T-cell (primary cell): ENCODE measurements at regions not wholly inside any gene's neighbourhood (a gene's known extent, or its start where the extent isn't known, plus 50 kb on each side); places are given as distances from the start of the nearest gene placed in this dataset.
"Not testable (repeated sequence)": the region's sequence is repeated elsewhere in the genome, so short reads cannot be mapped to it uniquely, and the experiment has no call there.

ENCODE experiments used
- ATAC-seq, 4 experiments: fragments of 200-7000 bp in 3 of 4; fragments of 150-1000 bp in 1 of 4; cut with Tn5 transposase; replicated peaks in 1 of 4; 1 replicate in 3 of 4; 2 replicates in 1 of 4; pipeline ENCODE4 v1.10.0; 2021; ENCODE audit warnings: moderate library complexity in 3 of 4, mild to moderate bottlenecking in 2 of 4, moderate number of reproducible peaks in 1 of 4
- CTCF ChIA-PET, 2 donors: fragments of 300-600 bp; sonication (Branson Sonifier 250); formaldehyde crosslinking; loops; one replicate each; lab custom pipeline; 2022; ENCODE audit warnings: antibody characterized with exemption in 2 of 2; lab: Charles Lee
- POLR2A ChIA-PET, 2 donors: fragments of 300-600 bp; sonication (Branson Sonifier 250); formaldehyde crosslinking; loops; one replicate each; lab custom pipeline; 2022; ENCODE audit warnings: antibody characterized with exemption in 2 of 2; lab: Charles Lee
- DNase-seq, 35 experiments: peaks; one replicate each; pipeline versions ENCODE4 v3.0.0 to v3.0.0-alpha.2; 2013 to 2023
- H3K27ac ChIP-seq: one replicate; pipeline ENCODE4 v1.5.1; 2013; ENCODE audit warnings: low read length
- H3K27me3 ChIP-seq, 2 experiments: replicated peaks in 1 of 2; 1 replicate in 1 of 2; 2 replicates in 1 of 2; pipeline versions ENCODE4 v1.6.1 to v1.7.0; 2013; ENCODE audit warnings: low read length in 1 of 2, mixed read lengths in 1 of 2; ENCODE audit not compliant: control insufficient read depth in 2 of 2, insufficient read depth in 2 of 2; ENCODE audit errors: extremely low read depth in 1 of 2
- H3K36me3 ChIP-seq, 2 donors: 1 replicate in 1 of 2; 2 replicates in 1 of 2; pipeline versions ENCODE4 v1.6.1 to v1.7.0; 2013; ENCODE audit warnings: low read length in 1 of 2; ENCODE audit not compliant: control insufficient read depth in 2 of 2, insufficient read depth in 1 of 2; ENCODE audit errors: extremely low read depth in 1 of 2
- H3K4me1 ChIP-seq, 2 experiments: 1 replicate in 1 of 2; 2 replicates in 1 of 2; pipeline versions ENCODE4 v1.6.1 to v1.7.0; 2013; ENCODE audit warnings: low read length in 2 of 2, mixed read lengths in 1 of 2; ENCODE audit not compliant: insufficient read depth in 2 of 2, control insufficient read depth in 1 of 2; ENCODE audit errors: extremely low read depth in 1 of 2
- H3K4me3 ChIP-seq, 2 donors: 1 replicate in 1 of 2; 2 replicates in 1 of 2; pipeline versions ENCODE4 v1.5.1 to v1.7.0; 2013; ENCODE audit warnings: mild to moderate bottlenecking in 2 of 2, low read length in 1 of 2, moderate library complexity in 1 of 2; ENCODE audit not compliant: control insufficient read depth in 1 of 2; ENCODE audit errors: extremely low read depth in 1 of 2
- H3K9me3 ChIP-seq: 2 replicates; pipeline ENCODE4 v1.7.0; 2013
- H3K27ac Mint-ChIP-seq, 2 donors: one replicate each; pipeline ENCODE4 v1.8.0; 2020 to 2021; ENCODE audit warnings: mild to moderate bottlenecking in 2 of 2, mixed read lengths in 2 of 2
- H3K27me3 Mint-ChIP-seq, 2 donors: one replicate each; pipeline ENCODE4 v1.8.0; 2021 to 2022; ENCODE audit warnings: mixed read lengths in 2 of 2
- H3K36me3 Mint-ChIP-seq: one replicate; pipeline ENCODE4 v1.8.0; 2021; ENCODE audit warnings: mixed read lengths
- H3K4me1 Mint-ChIP-seq, 3 donors: one replicate each; pipeline ENCODE4 v1.8.0; 2020 to 2022; ENCODE audit warnings: mixed read lengths in 3 of 3, mild to moderate bottlenecking in 1 of 3
- H3K4me3 Mint-ChIP-seq, 3 donors: one replicate each; pipeline ENCODE4 v1.8.0; 2020 to 2022; ENCODE audit warnings: mild to moderate bottlenecking in 3 of 3, mixed read lengths in 3 of 3, moderate library complexity in 3 of 3
- H3K9me3 Mint-ChIP-seq, 3 donors: one replicate each; pipeline ENCODE4 v1.8.0; 2020 to 2022; ENCODE audit warnings: mixed read lengths in 3 of 3
- WGBS: methylation state at CpG from one replicate; pipeline ENCODE4 v1.1.5; 2013; ENCODE audit warnings: missing lambda C conversion rate; ENCODE audit not compliant: insufficient coverage; 5-methylcytosine and 5-hydroxymethylcytosine counted together

GRCh38 chr13:56457535-56458190, 683.1 kb upstream of the PRR20A start:
- WGBS = 70% methylated on average over 2 of the region's 7 CpGs
- Histone ChIP-seq H3K27ac (no peak overlapping the region), H3K36me3 (no peaks in the 10 kb centered on the region), H3K9me3 (peaks cover 2% of the 10 kb centered on the region), H3K4me3 (no peak overlapping the region), H3K4me1 (no peaks in the 10 kb centered on the region), H3K27me3 (no peaks in the 10 kb centered on the region)
- no peak overlapping the region for H3K4me3 Mint-ChIP-seq
- no peaks in the 10 kb centered on the region for H3K27me3 Mint-ChIP-seq
- no peaks in the 10 kb centered on the region for H3K36me3 Mint-ChIP-seq
- ChIA-PET CTCF (no interaction called here), POLR2A (no interaction called here)
- H3K9me3 Mint-ChIP-seq = peaks cover 11 to 33% (median 14%) of the 10 kb centered on the region in 3 donors
- no peak overlapping the region for H3K27ac Mint-ChIP-seq
- DNase-seq = no peak
- ATAC-seq = no peak
- H3K4me1 Mint-ChIP-seq = no peaks in the 10 kb centered on the region

- Histone ChIP-seq H3K9me3 (peaks cover 2% of the 10 kb centered on the region), H3K4me3 (no peak overlapping the region), H3K27me3 (no peaks in the 10 kb centered on the region), H3K36me3 (no peaks in the 10 kb centered on the region), H3K27ac (no peak overlapping the region), H3K4me1 (no peaks in the 10 kb centered on the region)
- H3K27ac Mint-ChIP-seq = no peak overlapping the region
- POLR2A ChIA-PET = no interaction called here
- no peaks in the 10 kb centered on the region for H3K4me1 Mint-ChIP-seq
- CTCF ChIA-PET = no interaction called here
- H3K36me3 Mint-ChIP-seq = no peaks in the 10 kb centered on the region
- DNase-seq = no peak
- no peak for ATAC-seq
- H3K4me3 Mint-ChIP-seq = no peak overlapping the region
- no peaks in the 10 kb centered on the region for H3K27me3 Mint-ChIP-seq
- no CpG with 5 or more reads among the region's 1 CpG for WGBS
- peaks cover 14 to 25% (median 17%) of the 10 kb centered on the region in 3 donors for H3K9me3 Mint-ChIP-seq
These were observed 681.4 kb upstream of the PRR20A start for GRCh38 chr13:56459286-56459685.

GRCh38 chr13:56501750-56502149, 639.0 kb upstream of the PRR20A start:
- Mint-ChIP-seq H3K9me3 (peaks cover 17 to 23% (median 18%) of the 10 kb centered on the region in 3 donors), H3K36me3 (no peaks in the 10 kb centered on the region), H3K4me1 (no peaks in the 10 kb centered on the region), H3K4me3 (no peak overlapping the region), H3K27ac (no peak overlapping the region), H3K27me3 (no peaks in the 10 kb centered on the region)
- no peaks in the 10 kb centered on the region for H3K36me3 ChIP-seq
- DNase-seq (no peak), ATAC-seq (no peak)
- no peak overlapping the region for H3K27ac ChIP-seq
- no peak overlapping the region for H3K4me3 ChIP-seq
- POLR2A ChIA-PET = interaction anchor here in 1 of 2 donors (0.6 kb wide), 1 partner anchor 26 kb away, joined by 3 read pairs; no protein-coding TSS in a partner anchor
- no peaks in the 10 kb centered on the region for H3K4me1 ChIP-seq
- 78% methylated on average over 2 of the region's 3 CpGs for WGBS
- no peaks in the 10 kb centered on the region for H3K27me3 ChIP-seq
- CTCF ChIA-PET = interaction anchor here (0.6 kb wide), 2 partner anchors 9 to 1461 kb away, joined by 3 to 4 read pairs; no protein-coding TSS in a partner anchor
- no peaks in the 10 kb centered on the region for H3K9me3 ChIP-seq

GRCh38 chr13:56510836-56511235, 629.9 kb upstream of the PRR20A start:
- ATAC-seq (no peak), DNase-seq (no peak)
- no peak overlapping the region for H3K27ac ChIP-seq
- Mint-ChIP-seq H3K27ac (no peak overlapping the region), H3K4me1 (no peaks in the 10 kb centered on the region), H3K4me3 (no peak overlapping the region), H3K9me3 (peaks cover 11 to 16% (median 14%) of the 10 kb centered on the region in 3 donors), H3K36me3 (no peaks in the 10 kb centered on the region), H3K27me3 (no peaks in the 10 kb centered on the region)
- H3K4me1 ChIP-seq = no peaks in the 10 kb centered on the region
- CTCF ChIA-PET = interaction anchor here in 1 of 2 donors (0.7 kb wide), 1 partner anchor 9 kb away, joined by 3 read pairs; no protein-coding TSS in a partner anchor
- no peaks in the 10 kb centered on the region for H3K9me3 ChIP-seq
- POLR2A ChIA-PET = no interaction called here
- WGBS = no CpG with 5 or more reads among the region's 2 CpGs
- no peak overlapping the region for H3K4me3 ChIP-seq
- no peaks in the 10 kb centered on the region for H3K27me3 ChIP-seq
- H3K36me3 ChIP-seq = no peaks in the 10 kb centered on the region

DNA sequence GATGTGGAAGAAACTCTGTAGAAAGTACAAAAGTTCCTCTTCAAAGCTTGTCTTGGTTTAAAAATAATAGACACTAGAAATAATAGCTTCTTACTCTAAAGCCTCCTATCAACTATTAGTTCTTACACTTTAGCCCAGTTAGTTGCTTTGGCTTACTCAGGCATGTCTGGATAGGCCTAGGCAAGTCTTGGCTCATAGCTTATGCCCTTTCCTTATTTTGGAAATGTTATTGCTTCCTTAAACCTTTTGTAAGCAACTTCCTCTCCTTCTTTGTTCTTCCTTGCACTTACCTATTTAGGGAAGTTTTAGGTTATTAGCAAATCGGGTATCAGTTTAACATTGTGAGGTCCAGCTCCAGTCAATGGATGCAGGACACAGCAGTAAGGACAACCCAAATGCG, 628.4 kb upstream of the PRR20A start:
- POLR2A ChIA-PET = interaction anchor here in 1 of 2 donors (0.6 kb wide), 1 partner anchor 1543 kb away, joined by 5 read pairs; no protein-coding TSS in a partner anchor
- DNase-seq, H3K9me3 ChIP-seq, H3K4me1 Mint-ChIP-seq, CTCF ChIA-PET, H3K27ac ChIP-seq, H3K36me3 ChIP-seq, H3K27me3 ChIP-seq, H3K36me3 Mint-ChIP-seq, H3K4me3 ChIP-seq, ATAC-seq, H3K27ac Mint-ChIP-seq, H3K4me1 ChIP-seq, H3K4me3 Mint-ChIP-seq, H3K27me3 Mint-ChIP-seq: not testable (repeated sequence)
- WGBS = 70% methylated on average over 2 of the region's 2 CpGs
- peaks cover 11 to 16% (median 14%) of the 10 kb centered on the region in 3 donors for H3K9me3 Mint-ChIP-seq

DNA sequence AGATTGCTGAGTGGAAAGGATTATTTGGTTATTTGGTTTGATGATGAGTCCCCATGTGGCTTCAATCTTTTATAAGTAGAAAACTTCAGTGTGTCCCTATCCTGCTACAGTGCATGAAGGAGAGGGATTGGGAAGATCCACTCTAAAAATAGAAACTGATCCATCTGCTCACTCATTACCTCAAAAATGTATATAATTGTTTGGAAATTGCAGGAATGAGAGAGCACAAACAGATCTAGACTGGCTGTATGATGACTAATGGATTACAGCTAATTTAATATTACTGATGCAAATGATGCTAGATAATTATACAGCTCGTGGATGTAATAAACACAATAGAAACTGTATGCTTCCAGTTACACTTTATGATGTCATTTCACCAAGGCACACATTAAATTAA, 625.3 kb upstream of the PRR20A start:
- no CpG with 5 or more reads among the region's 1 CpG for WGBS
- no peak overlapping the region for H3K27ac Mint-ChIP-seq
- H3K36me3 Mint-ChIP-seq = no peaks in the 10 kb centered on the region
- ATAC-seq (no peak), DNase-seq (no peak)
- no peaks in the 10 kb centered on the region for H3K4me1 ChIP-seq
- H3K4me1 Mint-ChIP-seq = no peaks in the 10 kb centered on the region
- ChIA-PET CTCF (no interaction called here), POLR2A (no interaction called here)
- no peaks in the 10 kb centered on the region for H3K27me3 ChIP-seq
- H3K9me3 ChIP-seq = no peaks in the 10 kb centered on the region
- H3K27ac ChIP-seq = no peak overlapping the region
- no peaks in the 10 kb centered on the region for H3K36me3 ChIP-seq
- H3K9me3 Mint-ChIP-seq = peaks cover 9 to 15% (median 11%) of the 10 kb centered on the region in 3 donors
- H3K4me3 Mint-ChIP-seq = no peak overlapping the region
- no peak overlapping the region for H3K4me3 ChIP-seq
- H3K27me3 Mint-ChIP-seq = no peaks in the 10 kb centered on the region
